ENCODE measurements at regions not wholly inside any gene's neighbourhood (a gene's known extent, or its start where the extent isn't known, plus 50 kb on each side); places are given as distances from the start of the nearest gene placed in this dataset.

DNA sequence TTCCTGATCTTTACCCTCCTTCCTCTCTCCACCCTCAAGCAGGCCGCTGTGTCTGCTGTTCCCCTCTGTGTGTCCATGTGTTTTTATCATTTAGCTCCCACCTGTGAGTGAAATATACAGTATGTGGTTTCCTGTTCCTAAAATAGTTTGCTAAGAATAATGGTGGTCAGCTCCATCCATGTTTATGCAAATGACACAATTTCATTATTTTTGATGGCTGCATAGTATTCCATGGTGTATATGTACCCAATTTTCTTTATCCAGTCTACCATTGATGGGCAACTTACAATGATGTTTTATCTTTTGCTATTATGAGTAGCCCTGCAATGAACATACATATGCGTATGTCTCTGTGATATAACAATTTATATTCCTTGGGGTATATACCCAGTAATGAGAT, 133.4 kb upstream of the RGS18 start:
- TF ChIP-seq, protein P1, sequence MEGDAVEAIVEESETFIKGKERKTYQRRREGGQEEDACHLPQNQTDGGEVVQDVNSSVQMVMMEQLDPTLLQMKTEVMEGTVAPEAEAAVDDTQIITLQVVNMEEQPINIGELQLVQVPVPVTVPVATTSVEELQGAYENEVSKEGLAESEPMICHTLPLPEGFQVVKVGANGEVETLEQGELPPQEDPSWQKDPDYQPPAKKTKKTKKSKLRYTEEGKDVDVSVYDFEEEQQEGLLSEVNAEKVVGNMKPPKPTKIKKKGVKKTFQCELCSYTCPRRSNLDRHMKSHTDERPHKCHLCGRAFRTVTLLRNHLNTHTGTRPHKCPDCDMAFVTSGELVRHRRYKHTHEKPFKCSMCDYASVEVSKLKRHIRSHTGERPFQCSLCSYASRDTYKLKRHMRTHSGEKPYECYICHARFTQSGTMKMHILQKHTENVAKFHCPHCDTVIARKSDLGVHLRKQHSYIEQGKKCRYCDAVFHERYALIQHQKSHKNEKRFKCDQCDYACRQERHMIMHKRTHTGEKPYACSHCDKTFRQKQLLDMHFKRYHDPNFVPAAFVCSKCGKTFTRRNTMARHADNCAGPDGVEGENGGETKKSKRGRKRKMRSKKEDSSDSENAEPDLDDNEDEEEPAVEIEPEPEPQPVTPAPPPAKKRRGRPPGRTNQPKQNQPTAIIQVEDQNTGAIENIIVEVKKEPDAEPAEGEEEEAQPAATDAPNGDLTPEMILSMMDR (IDR thresholded peaks at IDR 0.05), result no peak
- no peak for TF ChIP-seq POLR2A (IDR thresholded peaks at IDR 0.05)
